ENCODE measurements at regions not wholly inside any gene's neighbourhood (a gene's known extent, or its start where the extent isn't known, plus 50 kb on each side); places are given as distances from the start of the nearest gene placed in this dataset.
"Not testable (repeated sequence)": the region's sequence is repeated elsewhere in the genome, so short reads cannot be mapped to it uniquely, and the experiment has no call there.

DNA sequence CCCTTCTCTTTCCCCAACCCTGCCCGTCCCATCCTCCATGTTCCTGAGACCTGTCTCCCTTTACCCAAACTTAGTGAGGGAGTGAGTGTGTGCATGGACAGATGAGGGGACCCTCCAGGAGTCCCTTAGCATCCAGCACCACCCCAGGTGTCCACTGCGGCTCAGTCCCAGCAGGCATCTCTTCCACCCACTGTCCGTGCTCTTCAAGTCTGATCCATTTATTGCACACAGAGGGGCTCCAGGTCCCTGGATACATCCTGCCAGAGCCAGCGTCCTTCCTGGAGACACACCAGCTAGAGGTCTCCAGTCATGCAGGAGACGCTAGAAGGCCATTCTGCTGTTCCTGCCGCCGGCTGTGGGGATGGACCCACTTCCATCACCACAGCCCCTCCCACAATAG lies 239.2 kb downstream of the ADGRD1 start:
- DNase-seq = no peak

DNA sequence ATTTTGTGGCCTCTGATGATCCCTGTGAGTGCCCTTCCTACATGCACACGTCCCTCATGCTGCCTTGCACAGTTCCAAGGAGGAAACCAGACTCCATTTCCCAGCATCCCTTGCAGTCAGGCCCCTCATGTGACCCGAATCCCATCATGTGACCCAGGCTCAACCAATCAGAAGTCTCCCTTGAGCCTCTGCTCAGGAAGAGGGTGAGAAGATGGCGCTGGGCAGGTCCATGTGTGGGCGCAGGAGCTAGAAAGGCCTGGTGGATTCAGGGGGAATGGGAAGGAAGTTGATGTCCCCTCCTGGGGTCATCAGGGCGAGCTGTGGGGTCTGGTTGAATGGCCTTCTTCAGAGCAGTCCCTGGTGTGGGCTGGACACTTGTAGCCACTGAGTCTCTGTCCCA lies 240.5 kb downstream of the ADGRD1 start:
- DNase-seq = peak in 1 of 2 experiments; percentile 10

GRCh38 chr12:131195796-131196195 lies 242.1 kb downstream of the ADGRD1 start:
- DNase-seq = no peak

DNA sequence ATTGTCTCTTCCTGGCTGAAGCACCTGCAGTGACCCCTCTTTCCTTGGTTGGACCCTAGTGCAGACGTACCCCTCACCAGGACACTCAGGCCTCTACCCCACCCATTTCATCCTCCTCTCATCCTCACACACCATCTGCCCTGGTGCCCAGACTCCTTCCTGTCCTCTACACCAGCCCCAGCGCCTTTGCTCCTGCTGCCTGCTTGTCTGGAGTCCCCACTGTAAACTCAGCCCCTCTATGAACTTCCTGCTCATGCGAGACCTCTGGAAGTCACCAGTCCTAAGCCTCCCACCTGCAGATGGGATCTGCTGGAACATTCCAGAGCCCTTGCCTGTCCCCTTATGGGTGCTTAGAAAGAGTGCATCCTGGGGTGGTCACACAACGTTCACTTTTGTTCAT lies 242.5 kb downstream of the ADGRD1 start:
- no peak for DNase-seq

GRCh38 chr12:131197490-131197889 lies 243.8 kb downstream of the ADGRD1 start:
- DNase-seq = no peak

GRCh38 chr12:131199221-131199620 lies 245.5 kb downstream of the ADGRD1 start:
- DNase-seq = no peak

DNA sequence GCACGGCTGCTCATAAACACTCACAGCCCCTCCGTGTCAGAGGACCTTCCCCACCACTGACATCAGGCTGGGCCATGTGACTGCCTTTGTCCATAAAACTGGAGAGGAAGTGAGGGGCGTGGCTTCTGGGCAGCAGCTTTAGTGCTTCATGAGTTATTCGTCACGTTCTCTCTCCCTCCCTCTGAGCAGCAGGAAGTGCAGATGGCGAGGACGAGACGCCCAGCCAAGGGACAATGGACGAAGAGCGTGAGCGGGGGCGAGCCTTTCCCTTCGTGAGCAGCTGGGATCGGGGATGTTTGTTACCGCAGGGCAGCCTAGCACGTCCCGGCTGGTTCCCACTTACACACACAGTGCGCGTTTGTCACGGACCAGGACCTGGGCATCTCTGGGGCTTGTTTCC lies 248.2 kb downstream of the ADGRD1 start:
- not testable (repeated sequence) for DNase-seq

DNA sequence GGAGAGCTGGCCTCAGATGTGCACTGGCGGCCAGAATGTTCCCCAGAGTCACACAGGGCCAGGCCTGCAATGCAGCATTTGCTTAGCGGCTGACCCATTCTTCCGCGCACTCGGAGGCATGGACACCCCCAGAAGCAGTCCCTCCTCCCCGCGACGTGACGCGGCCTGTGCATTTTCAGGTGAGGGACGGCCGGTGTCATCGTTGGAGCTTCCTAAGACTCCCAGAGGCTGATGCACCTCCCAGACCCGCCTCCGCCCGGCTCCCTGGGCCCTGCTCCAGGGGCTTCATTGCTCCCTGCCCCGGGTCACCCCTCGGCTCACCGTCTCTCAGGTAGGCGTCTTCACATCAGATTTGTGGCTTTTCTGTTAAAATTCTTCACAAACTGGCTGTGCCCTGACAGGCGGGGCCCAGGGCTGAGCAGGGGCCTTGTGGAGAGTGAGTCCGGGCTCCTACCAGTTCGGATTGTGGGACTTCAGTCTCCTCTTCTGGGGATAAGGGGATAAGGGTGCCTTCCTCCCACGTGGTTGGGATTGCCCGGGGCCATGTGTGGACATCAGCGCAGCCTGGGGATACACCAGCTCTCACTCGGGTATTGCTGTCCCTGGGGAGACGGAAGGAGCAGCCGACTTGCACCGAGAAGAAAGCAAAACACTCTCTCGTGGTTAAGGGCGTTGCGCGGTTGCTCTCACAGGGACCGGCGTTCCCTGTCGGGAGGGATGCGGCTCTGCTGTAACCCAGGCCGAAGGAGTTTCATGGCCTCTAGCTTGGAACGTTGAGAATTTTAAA lies 249.1 kb downstream of the ADGRD1 start:
- DNase-seq = no peak

DNA sequence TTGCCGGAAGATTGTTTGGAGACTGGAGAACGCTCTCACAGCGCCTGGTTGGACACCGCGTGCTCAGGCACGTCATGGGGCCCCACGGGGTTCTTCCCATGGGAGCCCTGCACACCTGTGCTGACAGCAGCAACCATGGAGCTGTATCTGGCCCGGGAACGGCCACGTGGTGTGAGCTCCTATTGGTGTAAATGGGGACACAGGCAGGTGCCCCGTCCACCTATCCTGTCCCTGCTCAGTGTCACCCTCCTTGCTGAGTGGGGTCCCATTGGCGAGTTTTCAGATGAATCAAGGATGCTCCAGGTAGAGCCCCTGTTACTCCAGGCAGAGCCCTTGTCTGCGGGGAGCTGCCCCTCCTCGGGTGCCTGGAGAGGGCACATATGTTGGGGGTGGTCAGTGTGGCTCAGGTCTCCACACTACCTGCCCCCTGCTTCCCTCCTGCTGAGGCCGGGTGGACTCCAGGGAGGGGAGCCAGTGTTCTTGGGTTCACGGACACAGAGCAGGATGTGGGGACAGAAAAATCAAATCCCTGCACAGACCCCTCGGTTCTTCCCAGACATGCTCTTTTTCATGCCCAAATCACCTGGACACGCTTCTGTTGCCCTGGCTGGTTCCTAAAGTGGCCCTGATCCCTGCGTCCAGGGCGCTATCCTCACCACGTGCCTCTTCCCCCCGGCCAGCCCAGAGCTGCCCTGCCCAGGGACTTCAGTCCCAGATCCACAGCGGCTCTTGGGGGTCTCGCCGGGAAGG lies 250.1 kb downstream of the ADGRD1 start:
- DNase-seq = peak in 1 of 2 experiments; percentile 61

DNA sequence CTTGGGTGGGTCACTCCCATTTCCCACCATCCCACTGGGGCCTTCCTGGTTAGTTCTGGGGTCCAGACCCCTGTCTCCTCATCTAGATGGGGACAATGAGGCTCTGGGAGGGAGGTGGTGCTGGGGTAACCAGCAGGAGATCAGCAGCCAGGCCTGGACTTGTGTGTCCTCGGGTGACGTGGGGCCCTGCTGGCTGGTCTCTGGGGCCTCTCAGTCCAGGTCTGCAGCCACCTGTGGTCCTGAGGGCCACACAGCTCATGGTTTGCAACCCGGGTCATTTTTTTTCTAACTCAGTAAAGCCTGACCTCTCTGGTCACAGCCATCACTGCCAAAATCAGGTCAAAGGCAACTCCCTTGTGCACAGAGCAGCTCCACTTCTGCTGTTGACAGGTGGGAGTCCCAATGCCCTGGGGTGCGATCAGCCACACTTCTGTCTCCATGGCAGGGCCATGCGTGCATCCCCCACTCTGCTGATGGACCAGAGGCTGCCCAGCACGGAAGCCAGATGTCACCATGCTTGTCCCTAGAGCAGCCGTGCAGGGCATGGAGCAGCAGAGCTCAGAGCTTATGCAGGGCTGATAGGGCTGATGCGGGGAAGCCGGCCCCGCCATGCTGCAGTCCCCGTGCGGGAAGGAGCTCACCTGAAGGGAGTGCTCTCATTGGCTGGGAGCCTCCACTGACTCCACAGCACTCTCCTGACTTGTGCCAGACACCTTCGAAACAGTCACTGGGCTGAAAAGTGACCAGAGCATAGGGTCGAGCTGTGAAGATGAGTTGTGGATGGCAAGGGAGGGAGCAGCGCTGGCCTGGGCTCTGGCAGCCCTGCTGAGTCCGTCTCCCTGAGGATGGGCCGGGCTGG lies 250.9 kb downstream of the ADGRD1 start:
- no peak for DNase-seq

- DNase-seq = peak in 1 of 2 experiments; percentile 19
Observed at GRCh38 chr12:131205275-131205933, 251.7 kb downstream of the ADGRD1 start.

DNA sequence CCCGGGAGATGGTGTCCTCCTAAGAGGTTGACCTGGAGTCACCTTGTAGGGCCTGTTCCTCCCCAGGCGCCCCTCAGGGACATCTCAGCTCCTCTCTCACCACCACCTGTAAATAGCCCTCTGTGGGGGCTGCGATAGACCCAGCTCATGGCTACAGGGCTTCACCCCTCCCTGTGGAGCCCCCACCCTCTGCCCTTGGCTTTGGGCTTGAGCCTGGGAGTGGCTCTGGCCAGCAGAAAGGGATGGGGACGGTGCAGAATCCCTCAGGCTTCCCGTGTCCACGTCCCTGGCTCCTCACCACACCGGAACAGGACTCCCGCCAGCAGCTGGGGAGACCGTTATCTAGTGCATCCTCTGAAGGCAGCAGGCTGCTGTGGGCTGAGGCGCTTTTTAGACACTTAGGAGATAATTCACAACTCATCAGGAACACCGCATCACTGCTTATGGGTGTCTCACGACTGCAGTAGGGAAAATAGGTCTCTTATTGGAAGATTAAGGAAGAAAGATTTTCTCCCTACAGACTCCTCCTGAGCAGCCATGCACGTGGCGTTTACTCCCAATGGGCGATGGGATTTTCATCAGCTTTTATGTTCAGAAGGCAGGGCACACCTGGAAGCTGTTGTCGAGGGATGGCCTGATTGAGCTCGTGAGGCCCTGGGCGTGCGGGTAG lies 253.1 kb downstream of the ADGRD1 start:
- DNase-seq = not testable (repeated sequence)

DNA sequence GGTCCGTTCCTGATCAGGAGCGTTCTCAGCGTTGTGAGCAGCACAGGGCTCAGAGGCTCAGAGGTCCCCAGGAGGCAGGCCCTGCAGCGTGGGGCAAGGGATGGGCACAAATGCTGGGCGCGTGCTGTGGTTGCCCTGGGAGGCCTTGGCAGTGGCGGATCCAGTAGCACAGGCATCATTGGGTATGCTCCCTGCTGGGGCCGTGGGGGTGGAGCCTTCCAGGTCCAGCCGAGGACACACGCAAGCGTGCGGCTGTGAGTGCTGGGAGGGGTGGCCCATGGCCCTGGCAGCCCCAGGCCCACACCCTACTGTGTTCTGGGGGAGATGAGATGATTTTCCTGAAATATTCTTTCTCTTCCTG lies 253.6 kb downstream of the ADGRD1 start:
- DNase-seq = not testable (repeated sequence)

GRCh38 chr12:131207841-131208240 lies 254.1 kb downstream of the ADGRD1 start:
- not testable (repeated sequence) for DNase-seq

DNA sequence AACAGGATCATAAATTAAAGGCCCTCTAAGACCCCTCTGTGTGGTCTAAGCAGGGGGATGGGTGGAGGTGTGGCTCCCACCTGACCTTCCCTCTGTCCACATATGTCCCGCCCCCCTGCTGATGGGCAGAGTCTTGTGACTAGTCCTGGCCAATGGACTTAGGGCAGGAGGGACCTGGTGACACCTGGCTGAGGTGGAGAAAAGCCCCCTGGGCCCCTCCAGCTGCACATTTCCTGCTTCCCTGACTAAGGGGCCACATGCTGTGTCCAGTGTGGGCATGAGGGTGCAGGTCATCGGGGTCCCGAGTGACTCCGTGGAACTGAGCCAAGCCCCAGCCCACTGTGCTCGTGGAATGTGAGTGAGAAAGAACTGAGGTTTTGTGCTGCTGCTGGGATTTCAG lies 254.7 kb downstream of the ADGRD1 start:
- no peak for DNase-seq

- no peak for DNase-seq
Observed at GRCh38 chr12:131209082-131210070, 255.7 kb downstream of the ADGRD1 start.

- DNase-seq = no peak
Observed at GRCh38 chr12:131210506-131211339, 257.0 kb downstream of the ADGRD1 start.

- DNase-seq = no peak
Observed at GRCh38 chr12:131211340-131211938, 257.7 kb downstream of the ADGRD1 start.

GRCh38 chr12:131213896-131214442 lies 260.3 kb downstream of the ADGRD1 start:
- no peak for DNase-seq
